Bronchial epithelial cell (primary cell): ENCODE measurements at regions not wholly inside any gene's neighbourhood (a gene's known extent, or its start where the extent isn't known, plus 50 kb on each side); places are given as distances from the start of the nearest gene placed in this dataset.

Experiments
- DNase-seq: peaks from one replicate; pipeline ENCODE4 v3.0.0-alpha.2; 2010; ENCODE audit warnings: low read depth
- FAIRE-seq: peaks from 2 replicates; lab custom pipeline; 2011; peaks lifted over from hg19 to GRCh38; lab: Jason Lieb, UNC
- H3K27me3 ChIP-seq: 2 replicates; pipeline ENCODE4 v1.5.1; 2011; ENCODE audit warnings: low read length; ENCODE audit not compliant: control insufficient read depth, insufficient read depth
- H3K36me3 ChIP-seq: 2 replicates; pipeline ENCODE4 v1.5.1; 2011; ENCODE audit warnings: low read length; ENCODE audit not compliant: control insufficient read depth, insufficient read depth
- H3K4me3 ChIP-seq: 2 replicates; pipeline ENCODE4 v1.5.1; 2011; ENCODE audit warnings: mild to moderate bottlenecking, low read depth, low read length, control low read depth
- TF ChIP-seq, protein P1 (sequence below): IDR thresholded peaks from 2 replicates; pipeline ENCODE4 v1.5.1; 2011; ENCODE audit warnings: mild to moderate bottlenecking, moderate library complexity, low read length, control low read depth, inconsistent platforms; ENCODE audit not compliant: insufficient read depth, severe bottlenecking

DNA sequence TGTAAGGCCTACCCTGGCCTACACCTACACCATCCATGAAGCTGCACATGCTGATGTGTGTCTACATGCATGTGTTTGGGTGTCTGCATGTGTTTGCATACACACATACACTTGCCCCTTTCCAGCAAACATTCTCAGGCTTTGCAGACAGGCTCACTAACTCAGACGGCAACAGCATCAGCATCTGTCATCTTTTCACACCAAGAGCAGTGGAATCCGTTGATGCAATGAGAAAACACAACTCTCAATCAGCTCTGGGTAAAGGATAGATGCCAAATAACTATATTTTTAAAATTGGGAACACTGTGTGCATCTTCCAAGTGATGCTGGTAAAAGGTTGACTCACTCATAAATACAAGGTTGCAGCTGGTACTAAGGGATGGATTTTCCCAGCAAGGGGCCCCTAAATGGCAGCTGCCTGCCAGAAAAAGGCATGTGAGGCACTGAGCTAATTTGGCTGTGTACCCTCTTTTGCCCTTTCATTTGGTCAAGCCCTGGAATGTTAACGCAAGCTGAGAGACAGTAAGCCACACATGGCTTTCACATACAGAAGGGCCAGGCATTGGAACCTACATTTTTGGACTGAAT is 296.3 kb upstream of the NPSR1 start:
- no peak overlapping the region for H3K4me3 ChIP-seq
- DNase-seq: no peak
- no peaks in the 10 kb centered on the region for H3K36me3 ChIP-seq
- TF ChIP-seq, protein P1, sequence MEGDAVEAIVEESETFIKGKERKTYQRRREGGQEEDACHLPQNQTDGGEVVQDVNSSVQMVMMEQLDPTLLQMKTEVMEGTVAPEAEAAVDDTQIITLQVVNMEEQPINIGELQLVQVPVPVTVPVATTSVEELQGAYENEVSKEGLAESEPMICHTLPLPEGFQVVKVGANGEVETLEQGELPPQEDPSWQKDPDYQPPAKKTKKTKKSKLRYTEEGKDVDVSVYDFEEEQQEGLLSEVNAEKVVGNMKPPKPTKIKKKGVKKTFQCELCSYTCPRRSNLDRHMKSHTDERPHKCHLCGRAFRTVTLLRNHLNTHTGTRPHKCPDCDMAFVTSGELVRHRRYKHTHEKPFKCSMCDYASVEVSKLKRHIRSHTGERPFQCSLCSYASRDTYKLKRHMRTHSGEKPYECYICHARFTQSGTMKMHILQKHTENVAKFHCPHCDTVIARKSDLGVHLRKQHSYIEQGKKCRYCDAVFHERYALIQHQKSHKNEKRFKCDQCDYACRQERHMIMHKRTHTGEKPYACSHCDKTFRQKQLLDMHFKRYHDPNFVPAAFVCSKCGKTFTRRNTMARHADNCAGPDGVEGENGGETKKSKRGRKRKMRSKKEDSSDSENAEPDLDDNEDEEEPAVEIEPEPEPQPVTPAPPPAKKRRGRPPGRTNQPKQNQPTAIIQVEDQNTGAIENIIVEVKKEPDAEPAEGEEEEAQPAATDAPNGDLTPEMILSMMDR: no peak
- FAIRE-seq: no peak
- no peaks in the 10 kb centered on the region for H3K27me3 ChIP-seq

DNA sequence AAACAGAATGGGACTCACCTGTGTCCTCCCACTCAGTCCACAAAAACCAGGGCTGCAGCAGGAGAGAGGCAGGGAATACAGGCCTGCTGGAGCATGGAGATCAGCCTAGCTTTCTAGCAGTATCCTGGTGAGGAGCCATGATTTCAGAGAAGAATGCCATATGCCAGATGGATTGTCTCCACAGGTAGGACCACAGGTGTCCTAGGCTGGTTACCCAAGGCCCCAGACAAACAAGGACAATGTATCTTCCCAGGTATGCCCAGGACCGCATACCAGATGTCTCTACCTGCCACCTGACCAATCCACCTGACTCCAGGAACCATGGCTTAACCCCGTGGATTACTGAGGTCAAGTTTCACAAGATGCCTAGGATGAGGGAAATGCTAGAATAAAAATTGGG is 295.4 kb upstream of the NPSR1 start:
- TF ChIP-seq, protein P1: no peak
- H3K4me3 ChIP-seq: no peak overlapping the region
- no peak for DNase-seq
- H3K27me3 ChIP-seq: no peaks in the 10 kb centered on the region
- no peak for FAIRE-seq
- H3K36me3 ChIP-seq: no peaks in the 10 kb centered on the region

DNA sequence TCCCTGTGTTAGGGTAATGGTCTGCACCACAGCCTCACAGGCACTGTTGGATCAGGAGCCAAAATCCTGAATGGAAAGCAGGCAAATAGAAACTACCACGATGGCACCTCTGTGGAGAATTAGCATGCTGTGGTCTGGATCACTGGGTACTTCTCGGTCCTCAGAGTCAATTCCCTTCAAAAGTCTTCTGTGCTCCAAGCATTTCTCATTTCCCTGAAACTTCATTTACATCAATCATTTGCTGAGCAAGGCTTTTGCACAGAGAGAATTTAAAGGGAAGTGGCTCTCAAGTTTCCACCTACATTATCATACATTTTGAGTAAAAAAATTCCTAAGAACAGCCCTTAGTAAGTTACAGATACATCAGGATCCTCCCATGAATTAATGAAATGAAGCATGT is 293.9 kb upstream of the NPSR1 start:
- Histone ChIP-seq H3K4me3 (no peak overlapping the region), H3K36me3 (no peaks in the 10 kb centered on the region), H3K27me3 (no peaks in the 10 kb centered on the region)
- DNase-seq (no peak), FAIRE-seq (no peak)
- TF ChIP-seq, protein P1: no peak

DNA sequence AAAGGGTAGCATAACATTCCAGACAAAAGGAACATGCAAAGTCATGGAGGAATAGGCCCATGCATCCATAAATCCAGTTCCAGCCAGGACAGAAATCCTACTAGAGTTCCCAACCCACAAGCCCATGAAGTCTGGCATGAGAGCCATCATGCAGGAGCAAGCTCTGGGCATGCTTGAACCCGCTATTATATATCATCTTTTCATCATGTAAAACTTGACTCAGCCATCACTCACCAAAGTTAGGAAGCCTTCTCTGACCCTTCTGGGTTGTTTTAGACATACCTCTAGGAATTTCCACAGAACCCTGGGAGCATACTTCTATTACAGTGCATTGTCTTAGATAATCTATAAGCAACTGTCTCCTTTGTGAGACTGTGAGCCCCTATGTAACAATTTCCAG is 293.0 kb upstream of the NPSR1 start:
- DNase-seq: peak; percentile 95

DNA sequence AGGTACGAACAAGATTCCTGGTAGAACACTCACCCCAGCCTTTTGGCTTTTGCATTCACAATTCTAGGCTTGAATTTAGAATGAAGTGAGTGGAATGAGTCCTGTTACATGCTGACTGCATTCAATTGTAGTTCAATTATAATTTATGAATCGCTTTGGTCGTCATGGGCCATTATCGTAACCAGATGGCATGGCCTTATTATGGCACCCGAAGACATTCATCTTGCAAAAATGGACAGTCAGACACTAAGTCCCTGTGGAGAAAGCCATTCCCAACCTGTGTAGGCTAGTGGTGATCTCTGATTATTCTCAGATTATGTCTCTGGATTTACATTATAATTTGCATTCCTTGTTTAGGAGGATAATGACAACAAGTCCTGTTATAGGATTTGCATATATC is 292.4 kb upstream of the NPSR1 start:
- Histone ChIP-seq H3K4me3 (no peak overlapping the region), H3K36me3 (no peaks in the 10 kb centered on the region), H3K27me3 (no peaks in the 10 kb centered on the region)
- no peak for DNase-seq
- no peak for FAIRE-seq
- TF ChIP-seq, protein P1: no peak

More for the DNA sequence above, 293.0 kb upstream of the NPSR1 start:
- Histone ChIP-seq H3K4me3 (no peak overlapping the region), H3K36me3 (no peaks in the 10 kb centered on the region), H3K27me3 (no peaks in the 10 kb centered on the region)
- FAIRE-seq: no peak
- TF ChIP-seq, protein P1: no peak

DNA sequence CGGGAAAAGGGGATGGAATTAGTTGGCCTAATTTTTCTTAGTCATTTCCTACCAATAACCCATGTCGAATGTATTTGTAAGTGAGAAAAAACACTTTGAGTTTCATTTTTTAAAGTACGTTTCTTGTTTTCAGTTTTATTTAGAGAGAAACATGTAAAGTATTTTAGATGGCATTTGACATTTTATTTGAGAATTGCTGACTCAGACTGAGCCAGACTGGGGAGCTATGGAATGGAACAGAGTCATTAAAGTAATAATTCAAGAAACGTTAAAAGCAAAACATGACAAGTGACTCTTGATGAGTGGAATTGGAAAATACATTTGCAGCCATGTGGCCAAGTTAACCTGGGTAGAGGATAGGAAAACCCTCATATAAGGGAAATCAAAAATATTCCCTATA is 286.1 kb upstream of the NPSR1 start:
- Histone ChIP-seq H3K4me3 (no peak overlapping the region), H3K27me3 (no peaks in the 10 kb centered on the region), H3K36me3 (no peaks in the 10 kb centered on the region)
- DNase-seq (no peak), FAIRE-seq (no peak)
- TF ChIP-seq, protein P1: no peak
